ENCODE measurements at regions not wholly inside any gene's neighbourhood (a gene's known extent, or its start where the extent isn't known, plus 50 kb on each side); places are given as distances from the start of the nearest gene placed in this dataset.

DNA sequence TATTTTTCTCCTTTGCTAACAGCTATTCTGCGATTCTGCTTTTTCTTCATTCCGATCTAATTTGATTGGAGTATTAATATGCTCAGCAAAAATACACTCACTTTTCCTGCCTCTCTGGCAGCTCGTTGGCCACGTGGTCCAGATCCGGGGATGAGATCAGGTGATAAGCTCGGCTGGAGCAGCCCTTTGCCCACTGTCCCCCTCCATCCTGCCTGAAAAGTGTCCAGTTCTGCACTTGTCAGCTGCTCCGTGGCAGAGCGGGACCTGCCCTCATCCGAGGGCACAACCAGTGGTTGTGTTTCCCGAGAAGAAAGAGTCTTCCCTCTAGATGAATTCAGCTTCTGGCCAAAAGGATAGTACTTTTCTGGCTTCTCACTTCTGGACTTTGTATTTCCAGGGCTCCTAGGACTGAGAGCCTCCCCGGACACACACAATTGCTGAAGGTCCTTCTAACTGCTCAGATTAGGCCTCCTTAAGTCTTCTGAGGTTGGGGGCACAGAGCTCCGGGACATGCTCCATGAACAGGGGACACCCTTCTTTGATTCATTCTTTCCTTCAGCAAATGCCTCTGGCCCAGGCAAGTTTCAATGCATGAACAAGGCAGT is 103.9 kb upstream of the ALDH1A3 start:
- Histone ChIP-seq H3K4me1 (ENCODE audit: control insufficient read depth in 1 of 2, insufficient read depth in 2 of 2, low read depth in 1 of 2, low read length in 1 of 2) (peaks cover 0 to 66% of the 10 kb centered on the region in 2 experiments; a peak in 3 of 4 replicates), H3K9me3 (no peaks in the 10 kb centered on the region), H3K9ac (no peak overlapping the region), H3K79me2 (ENCODE audit: insufficient read depth) (no peaks in the 10 kb centered on the region), H3K9me2 (no peaks in the 10 kb centered on the region), H3K27me3 (ENCODE audit: insufficient read depth) (no peaks in the 10 kb centered on the region), H3K4me2 (no peak overlapping the region), H3K27ac (ENCODE audit: low read depth in 2 of 2, low read length in 1 of 2) (peak overlapping the region in 1 of 2 experiments; percentile 85; a peak in 2 of 4 replicates), H3F3A (replicated peaks; ENCODE audit: insufficient read depth) (no peaks in the 10 kb centered on the region), H3K36me3 (replicated peaks in 1 of 2; ENCODE audit: control insufficient read depth in 1 of 2, insufficient read depth in 2 of 2, low read length in 1 of 2) (no peaks in the 10 kb centered on the region), H4K20me1 (ENCODE audit: insufficient read depth) (no peaks in the 10 kb centered on the region), H3K4me3 (ENCODE audit: low read depth in 2 of 2, low read length in 1 of 2) (no peak overlapping the region), H2AFZ (ENCODE audit: low read depth) (no peak overlapping the region)
- ChIA-PET CTCF (interaction anchor here (0.8 to 1.7 kb wide), 6 partner anchors 8 to 231 kb away, joined by 3 to 8 read pairs (median 4); partner anchors contain the start of gene LRRK1), POLR2A (interaction anchor here (0.6 kb wide), 1 partner anchor 56 kb away, joined by 3 read pairs; no protein-coding TSS in a partner anchor)
- 42% methylated on average over 7 of the region's 12 CpGs for WGBS (ENCODE audit: low lambda C conversion rate)
- DNase-seq, result peak; percentile 53
- TF ChIP-seq, protein P1, sequence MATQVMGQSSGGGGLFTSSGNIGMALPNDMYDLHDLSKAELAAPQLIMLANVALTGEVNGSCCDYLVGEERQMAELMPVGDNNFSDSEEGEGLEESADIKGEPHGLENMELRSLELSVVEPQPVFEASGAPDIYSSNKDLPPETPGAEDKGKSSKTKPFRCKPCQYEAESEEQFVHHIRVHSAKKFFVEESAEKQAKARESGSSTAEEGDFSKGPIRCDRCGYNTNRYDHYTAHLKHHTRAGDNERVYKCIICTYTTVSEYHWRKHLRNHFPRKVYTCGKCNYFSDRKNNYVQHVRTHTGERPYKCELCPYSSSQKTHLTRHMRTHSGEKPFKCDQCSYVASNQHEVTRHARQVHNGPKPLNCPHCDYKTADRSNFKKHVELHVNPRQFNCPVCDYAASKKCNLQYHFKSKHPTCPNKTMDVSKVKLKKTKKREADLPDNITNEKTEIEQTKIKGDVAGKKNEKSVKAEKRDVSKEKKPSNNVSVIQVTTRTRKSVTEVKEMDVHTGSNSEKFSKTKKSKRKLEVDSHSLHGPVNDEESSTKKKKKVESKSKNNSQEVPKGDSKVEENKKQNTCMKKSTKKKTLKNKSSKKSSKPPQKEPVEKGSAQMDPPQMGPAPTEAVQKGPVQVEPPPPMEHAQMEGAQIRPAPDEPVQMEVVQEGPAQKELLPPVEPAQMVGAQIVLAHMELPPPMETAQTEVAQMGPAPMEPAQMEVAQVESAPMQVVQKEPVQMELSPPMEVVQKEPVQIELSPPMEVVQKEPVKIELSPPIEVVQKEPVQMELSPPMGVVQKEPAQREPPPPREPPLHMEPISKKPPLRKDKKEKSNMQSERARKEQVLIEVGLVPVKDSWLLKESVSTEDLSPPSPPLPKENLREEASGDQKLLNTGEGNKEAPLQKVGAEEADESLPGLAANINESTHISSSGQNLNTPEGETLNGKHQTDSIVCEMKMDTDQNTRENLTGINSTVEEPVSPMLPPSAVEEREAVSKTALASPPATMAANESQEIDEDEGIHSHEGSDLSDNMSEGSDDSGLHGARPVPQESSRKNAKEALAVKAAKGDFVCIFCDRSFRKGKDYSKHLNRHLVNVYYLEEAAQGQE (IDR thresholded peaks at IDR 0.05; ENCODE audit: low read depth, low read length), result no peak
- peak; percentile 94 for TF ChIP-seq GATA2 (CRISPR knock-in tag; IDR thresholded peaks at IDR 0.05)
- no peak for TF ChIP-seq RCOR1 (IDR thresholded peaks at IDR 0.05; ENCODE audit: low read length)
- no peak for TF ChIP-seq MEF2A (IDR thresholded peaks at IDR 0.05; ENCODE audit: borderline replicate concordance, low read depth)
- TF ChIP-seq MXI1 (IDR thresholded peaks at IDR 0.05; ENCODE audit: low read depth, low read length), result no peak
- TF ChIP-seq TAF1 (IDR thresholded peaks at IDR 0.05; ENCODE audit: borderline replicate concordance, low read depth, low read length), result no peak
- TF ChIP-seq, protein P2, sequence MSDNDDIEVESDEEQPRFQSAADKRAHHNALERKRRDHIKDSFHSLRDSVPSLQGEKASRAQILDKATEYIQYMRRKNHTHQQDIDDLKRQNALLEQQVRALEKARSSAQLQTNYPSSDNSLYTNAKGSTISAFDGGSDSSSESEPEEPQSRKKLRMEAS (IDR thresholded peaks at IDR 0.05; ENCODE audit: low read depth), result no peak
- TF ChIP-seq, protein P3, sequence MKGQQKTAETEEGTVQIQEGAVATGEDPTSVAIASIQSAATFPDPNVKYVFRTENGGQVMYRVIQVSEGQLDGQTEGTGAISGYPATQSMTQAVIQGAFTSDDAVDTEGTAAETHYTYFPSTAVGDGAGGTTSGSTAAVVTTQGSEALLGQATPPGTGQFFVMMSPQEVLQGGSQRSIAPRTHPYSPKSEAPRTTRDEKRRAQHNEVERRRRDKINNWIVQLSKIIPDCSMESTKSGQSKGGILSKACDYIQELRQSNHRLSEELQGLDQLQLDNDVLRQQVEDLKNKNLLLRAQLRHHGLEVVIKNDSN (IDR thresholded peaks at IDR 0.05; ENCODE audit: borderline replicate concordance, low read depth), result peak; percentile 57; the same call in 1 of the 2 replicates
- TF ChIP-seq, protein P4, sequence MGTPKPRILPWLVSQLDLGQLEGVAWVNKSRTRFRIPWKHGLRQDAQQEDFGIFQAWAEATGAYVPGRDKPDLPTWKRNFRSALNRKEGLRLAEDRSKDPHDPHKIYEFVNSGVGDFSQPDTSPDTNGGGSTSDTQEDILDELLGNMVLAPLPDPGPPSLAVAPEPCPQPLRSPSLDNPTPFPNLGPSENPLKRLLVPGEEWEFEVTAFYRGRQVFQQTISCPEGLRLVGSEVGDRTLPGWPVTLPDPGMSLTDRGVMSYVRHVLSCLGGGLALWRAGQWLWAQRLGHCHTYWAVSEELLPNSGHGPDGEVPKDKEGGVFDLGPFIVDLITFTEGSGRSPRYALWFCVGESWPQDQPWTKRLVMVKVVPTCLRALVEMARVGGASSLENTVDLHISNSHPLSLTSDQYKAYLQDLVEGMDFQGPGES (IDR thresholded peaks at IDR 0.05; ENCODE audit: low read depth, low read length), result no peak
- no peak for TF ChIP-seq EP300 (IDR thresholded peaks at IDR 0.05; ENCODE audit: borderline replicate concordance in 1 of 2, low read depth in 1 of 2, low read length in 1 of 2)
- TF ChIP-seq JUND (IDR thresholded peaks at IDR 0.05), result no peak
- TF ChIP-seq FOSL2 (IDR thresholded peaks at IDR 0.05; ENCODE audit: borderline replicate concordance, low read depth), result no peak
- no peak for TF ChIP-seq NFIC (IDR thresholded peaks at IDR 0.05; ENCODE audit: borderline replicate concordance)
